HFF-Myc (cell line): ENCODE measurements at regions not wholly inside any gene's neighbourhood (a gene's known extent, or its start where the extent isn't known, plus 50 kb on each side); places are given as distances from the start of the nearest gene placed in this dataset.
"Not testable (repeated sequence)": the region's sequence is repeated elsewhere in the genome, so short reads cannot be mapped to it uniquely, and the experiment has no call there.

ENCODE experiments used
- DNase-seq: peaks from one replicate; pipeline ENCODE4 v3.0.0-alpha.2; 2011; ENCODE audit warnings: low read depth; ENCODE audit errors: extremely low read depth
- H3K4me3 ChIP-seq: replicated peaks from 2 replicates; pipeline ENCODE4 v1.5.1; 2011; ENCODE audit warnings: low read depth, mild to moderate bottlenecking, control low read depth, low read length
- TF ChIP-seq, protein P1 (sequence below): IDR thresholded peaks from 2 replicates; pipeline ENCODE4 v1.5.1; 2012; ENCODE audit warnings: mild to moderate bottlenecking, low read depth, low read length, control low read depth; ENCODE audit errors: missing control alignments

DNA sequence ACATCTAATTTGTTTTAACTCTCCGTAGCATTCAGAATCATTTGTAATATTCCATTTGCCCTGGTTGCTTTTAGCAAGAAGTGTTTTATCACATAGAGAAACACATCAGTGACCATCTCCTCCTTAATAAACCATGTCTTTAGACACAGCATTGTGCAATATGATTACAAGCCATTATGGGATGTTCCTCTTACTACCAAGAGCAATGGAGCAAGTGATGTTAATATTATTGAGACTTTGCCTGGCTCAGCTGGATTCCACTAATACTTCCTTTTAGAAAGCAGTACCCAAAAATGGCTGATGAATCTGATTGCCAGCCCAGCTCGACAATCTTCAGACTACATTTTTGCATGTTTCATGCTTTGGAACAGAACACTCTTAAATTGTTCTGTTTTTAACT, 364.2 kb downstream of the OSTF1 start:
- TF ChIP-seq, protein P1, sequence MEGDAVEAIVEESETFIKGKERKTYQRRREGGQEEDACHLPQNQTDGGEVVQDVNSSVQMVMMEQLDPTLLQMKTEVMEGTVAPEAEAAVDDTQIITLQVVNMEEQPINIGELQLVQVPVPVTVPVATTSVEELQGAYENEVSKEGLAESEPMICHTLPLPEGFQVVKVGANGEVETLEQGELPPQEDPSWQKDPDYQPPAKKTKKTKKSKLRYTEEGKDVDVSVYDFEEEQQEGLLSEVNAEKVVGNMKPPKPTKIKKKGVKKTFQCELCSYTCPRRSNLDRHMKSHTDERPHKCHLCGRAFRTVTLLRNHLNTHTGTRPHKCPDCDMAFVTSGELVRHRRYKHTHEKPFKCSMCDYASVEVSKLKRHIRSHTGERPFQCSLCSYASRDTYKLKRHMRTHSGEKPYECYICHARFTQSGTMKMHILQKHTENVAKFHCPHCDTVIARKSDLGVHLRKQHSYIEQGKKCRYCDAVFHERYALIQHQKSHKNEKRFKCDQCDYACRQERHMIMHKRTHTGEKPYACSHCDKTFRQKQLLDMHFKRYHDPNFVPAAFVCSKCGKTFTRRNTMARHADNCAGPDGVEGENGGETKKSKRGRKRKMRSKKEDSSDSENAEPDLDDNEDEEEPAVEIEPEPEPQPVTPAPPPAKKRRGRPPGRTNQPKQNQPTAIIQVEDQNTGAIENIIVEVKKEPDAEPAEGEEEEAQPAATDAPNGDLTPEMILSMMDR: no peak
- no peak overlapping the region for H3K4me3 ChIP-seq
- DNase-seq: no peak

GRCh38 chr9:75454043-75454442, 365.7 kb downstream of the OSTF1 start:
- no peak for DNase-seq
- no peak overlapping the region for H3K4me3 ChIP-seq
- TF ChIP-seq, protein P1: no peak

GRCh38 chr9:75454891-75455290, 366.6 kb downstream of the OSTF1 start:
- TF ChIP-seq, protein P1: no peak
- no peak overlapping the region for H3K4me3 ChIP-seq
- no peak for DNase-seq

DNA sequence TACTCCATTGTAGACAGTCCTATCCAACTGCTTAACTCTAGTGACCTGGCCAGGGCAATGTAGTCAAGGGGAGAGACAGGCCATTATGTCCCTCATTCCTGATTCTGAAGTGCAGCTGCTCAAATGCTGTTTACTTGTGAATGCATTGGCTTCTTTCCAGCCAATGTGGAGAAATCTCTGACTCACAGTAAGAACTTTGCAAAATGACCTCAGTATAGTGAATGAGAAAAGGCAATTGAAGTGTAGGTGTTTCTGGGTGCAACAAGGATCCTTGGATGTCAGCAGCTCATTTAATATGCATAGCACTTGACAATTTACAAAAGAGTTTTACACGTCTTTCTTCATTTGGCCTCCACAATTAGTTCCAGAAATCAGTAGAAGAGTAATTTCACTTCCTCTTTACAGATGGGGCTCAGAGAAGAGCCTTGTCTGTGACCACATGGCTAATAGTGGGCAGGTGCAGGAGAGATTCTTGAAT, 367.2 kb downstream of the OSTF1 start:
- DNase-seq: no peak
- no peak overlapping the region for H3K4me3 ChIP-seq
- TF ChIP-seq, protein P1: no peak

DNA sequence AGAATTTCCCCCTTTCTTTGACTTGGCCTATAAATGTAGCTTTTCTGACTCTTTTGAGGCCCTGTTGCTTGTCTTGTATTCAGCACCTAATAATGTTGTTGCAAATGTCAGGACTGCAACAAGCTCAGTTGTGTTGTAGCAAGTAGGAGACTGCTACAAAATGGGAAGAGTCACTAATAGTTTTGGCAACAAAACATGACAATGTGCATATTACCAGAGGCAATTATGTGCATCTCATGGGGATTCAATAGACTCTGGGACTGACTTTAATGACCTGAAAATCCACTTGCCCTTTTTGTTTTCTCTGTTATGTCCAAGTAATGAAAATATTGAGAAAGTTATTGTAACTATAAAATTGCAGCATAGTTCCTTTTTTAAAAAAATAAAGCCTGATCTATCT, 368.4 kb downstream of the OSTF1 start:
- no peak for DNase-seq
- TF ChIP-seq, protein P1: no peak
- H3K4me3 ChIP-seq: no peak overlapping the region

DNA sequence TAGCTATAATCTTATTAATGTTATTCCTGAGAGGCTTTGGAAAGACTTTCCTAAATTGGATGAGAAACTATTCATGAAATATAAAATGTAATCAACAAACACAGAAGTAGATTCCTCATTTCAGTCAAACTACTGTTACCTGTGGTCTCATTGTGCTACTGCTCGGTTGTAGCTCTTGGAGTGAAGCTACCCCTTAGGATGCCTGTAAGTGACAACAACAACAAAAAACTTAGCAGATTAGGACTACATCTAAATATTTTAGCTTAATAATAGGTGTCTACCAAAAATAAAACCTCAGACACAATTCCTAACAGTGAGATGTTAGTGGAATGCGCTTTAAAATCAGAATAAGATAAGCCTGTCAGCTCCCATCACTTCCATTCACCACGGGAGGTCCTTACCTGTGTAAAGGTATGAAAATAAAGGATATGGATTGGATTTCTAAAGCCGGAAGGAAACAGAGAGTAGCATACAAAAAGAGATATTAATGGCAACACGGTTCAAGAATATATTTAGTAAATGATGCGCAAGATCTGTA, 369.2 kb downstream of the OSTF1 start:
- no peak overlapping the region for H3K4me3 ChIP-seq
- no peak for DNase-seq
- TF ChIP-seq, protein P1: no peak

DNA sequence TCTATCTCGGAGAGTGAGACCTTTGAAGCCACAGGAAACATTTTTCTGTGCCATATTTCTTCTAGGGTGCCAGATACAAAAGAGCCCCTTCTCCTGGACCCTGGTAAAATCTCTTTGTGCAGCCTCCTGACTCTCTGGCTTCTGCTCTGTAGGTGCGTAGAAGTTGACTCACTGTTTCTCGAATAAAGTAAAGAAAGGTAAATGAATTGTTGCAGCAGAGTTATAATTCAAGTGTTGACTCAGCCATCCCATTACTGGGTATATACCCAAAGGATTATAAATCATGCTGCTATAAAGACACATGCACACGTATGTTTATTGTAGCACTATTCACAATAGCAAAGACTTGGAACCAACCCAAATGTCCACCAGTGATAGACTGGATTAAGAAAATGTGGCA, 371.0 kb downstream of the OSTF1 start:
- not testable (repeated sequence) for DNase-seq, H3K4me3 ChIP-seq
